GM19238 (cell line): ENCODE measurements at regions not wholly inside any gene's neighbourhood (a gene's known extent, or its start where the extent isn't known, plus 50 kb on each side); places are given as distances from the start of the nearest gene placed in this dataset.

Source experiments
- DNase-seq: peaks from one replicate; pipeline ENCODE4 v3.0.0; 2011; ENCODE audit warnings: low spot score; ENCODE audit not compliant: insufficient read length

DNA sequence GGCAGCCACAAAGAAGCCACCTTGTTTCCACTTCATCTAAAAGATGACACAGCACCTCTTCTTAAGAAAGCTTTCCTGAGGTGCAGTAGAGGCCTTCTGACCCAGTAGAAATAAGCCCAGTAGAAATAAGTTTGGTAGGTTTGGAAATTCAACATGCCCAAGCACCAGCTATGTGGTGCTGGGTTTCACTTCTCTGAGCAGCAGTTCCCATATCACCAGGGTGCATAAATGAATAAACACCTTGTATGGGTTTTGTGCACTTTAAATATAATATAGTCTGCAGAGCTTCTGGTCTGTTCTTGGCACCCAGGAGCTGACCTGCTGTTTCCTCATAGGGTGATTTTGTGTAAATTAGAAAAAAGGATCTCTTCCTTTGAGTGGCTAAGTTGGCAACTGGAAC is 492.4 kb upstream of the SORCS1 start:
- no peak for DNase-seq

GRCh38 chr10:107653832-107654287 is 489.4 kb upstream of the SORCS1 start:
- DNase-seq = no peak

DNA sequence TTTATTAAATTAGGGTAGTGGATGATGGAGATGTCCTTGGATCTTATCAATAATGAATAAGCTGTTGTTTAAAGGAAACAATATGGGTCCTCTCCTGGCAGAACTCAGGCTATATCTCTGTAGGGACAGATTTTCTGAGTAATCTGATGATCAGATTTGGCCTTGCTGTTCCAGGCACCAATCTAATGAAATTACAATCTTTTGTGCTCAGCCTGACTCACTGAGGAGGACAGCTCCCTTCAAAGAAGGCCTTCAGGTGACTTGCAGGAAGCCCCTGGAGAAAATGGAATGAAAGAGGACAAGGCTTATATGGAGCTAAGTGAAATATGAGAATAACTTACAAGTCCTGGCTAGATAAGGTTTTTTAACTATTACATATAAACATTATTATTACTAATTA is 486.4 kb upstream of the SORCS1 start:
- no peak for DNase-seq

GRCh38 chr10:107649249-107649648 is 484.7 kb upstream of the SORCS1 start:
- DNase-seq = no peak

DNA sequence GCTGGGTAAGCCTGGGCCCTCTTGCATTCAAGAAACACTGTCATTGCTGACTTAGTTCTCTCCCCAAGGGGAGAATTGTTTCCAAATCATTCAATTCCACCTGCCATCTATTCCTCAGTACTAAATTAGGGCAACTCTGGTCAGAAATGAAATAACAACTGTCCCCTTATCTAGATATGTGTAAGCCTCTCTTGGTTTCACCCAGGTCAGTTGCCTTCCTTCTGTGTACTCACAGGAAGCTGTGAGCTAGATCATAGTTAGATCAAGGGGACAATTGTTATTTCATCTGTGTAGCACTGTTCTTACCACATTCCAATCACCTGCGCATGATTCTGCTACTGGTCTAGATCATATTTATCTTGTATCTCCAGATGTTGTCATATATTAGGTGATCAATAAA is 483.0 kb upstream of the SORCS1 start:
- DNase-seq = no peak

DNA sequence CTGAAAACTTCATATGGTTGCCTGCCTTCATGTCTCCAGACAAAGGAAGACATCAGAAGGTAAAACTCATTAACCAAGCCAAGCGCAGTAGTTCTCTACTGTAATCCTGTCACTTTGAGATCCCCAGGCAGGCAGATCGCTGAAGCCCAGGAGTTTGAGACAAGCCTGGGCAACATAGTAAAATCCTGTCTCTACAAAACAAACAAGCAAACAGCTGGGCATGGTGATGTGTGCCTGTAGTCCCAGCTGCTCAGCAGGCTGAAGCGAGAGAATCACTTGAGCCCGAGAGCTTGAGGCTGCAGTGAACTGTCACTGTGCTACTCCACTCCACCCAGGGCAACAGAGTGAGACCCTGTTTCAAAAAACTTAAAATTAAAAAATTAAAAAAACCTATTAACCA is 467.4 kb upstream of the SORCS1 start:
- no peak for DNase-seq

DNA sequence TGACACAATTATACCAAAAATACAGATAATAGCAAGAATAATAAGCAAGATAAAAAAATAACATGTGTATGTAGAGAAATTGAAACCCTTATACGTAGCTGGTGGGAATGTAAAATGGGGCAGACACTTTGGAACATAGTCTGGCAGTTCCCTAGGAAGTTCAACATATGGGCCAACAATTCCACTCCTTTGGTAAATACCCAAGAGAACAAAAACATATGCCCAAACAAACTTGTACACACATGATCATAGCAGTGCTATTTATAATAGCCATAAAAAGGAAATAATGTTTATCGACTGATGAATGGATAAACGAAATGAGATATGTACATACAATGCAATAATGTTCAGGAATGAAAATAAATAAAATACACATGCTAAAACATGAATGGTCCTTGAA is 462.4 kb upstream of the SORCS1 start:
- DNase-seq = no peak

- DNase-seq = no peak
Measured at GRCh38 chr10:107623292-107623691, 458.8 kb upstream of the SORCS1 start.

- no peak for DNase-seq
Measured at GRCh38 chr10:107619139-107619538, 454.6 kb upstream of the SORCS1 start.

DNA sequence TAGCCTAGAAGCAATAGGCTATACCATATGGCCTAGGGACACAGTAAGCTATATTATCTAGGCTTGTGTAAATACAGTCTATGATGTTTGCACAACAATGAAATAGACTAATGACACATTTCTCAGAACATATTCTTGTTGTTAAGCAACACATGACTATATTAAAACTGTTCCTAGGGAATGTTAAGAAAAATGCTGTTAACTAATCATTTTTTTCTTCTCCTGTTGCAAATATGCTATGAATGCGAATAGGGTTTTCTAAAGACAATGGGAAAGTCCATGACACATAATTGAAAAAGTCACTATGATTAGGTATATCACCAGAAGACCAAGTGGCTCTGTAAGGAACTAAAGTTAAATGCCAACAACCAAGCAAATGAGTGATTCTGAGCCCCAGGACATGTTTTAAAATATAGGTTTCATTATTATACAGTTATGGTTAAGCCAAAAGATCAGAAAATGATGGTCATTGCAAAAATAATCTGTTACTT is 454.0 kb upstream of the SORCS1 start:
- no peak for DNase-seq

GRCh38 chr10:107616463-107617410 is 452.2 kb upstream of the SORCS1 start:
- DNase-seq = no peak

GRCh38 chr10:107616031-107616430 is 451.5 kb upstream of the SORCS1 start:
- no peak for DNase-seq

- DNase-seq = no peak
Measured at GRCh38 chr10:107614939-107615685, 450.6 kb upstream of the SORCS1 start.

- no peak for DNase-seq
Measured at GRCh38 chr10:107611115-107611514, 446.6 kb upstream of the SORCS1 start.

DNA sequence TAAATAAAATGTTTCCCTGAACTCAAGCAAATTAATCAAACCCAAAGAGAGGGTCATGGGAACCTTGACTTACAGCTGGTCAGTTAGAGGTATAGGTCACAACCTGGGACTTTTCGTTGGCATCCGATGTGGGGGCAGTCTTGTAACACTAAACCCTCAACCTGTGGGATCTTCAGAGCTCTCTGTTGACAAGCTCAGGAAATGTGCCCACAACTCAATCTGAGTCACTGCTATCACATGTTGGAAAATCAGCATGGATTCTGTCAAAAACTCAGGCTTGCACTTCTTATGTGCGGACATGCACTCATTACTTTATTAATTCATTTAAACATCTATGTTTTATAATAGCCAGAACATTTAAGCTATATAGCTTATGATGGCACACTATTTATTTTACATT is 424.6 kb upstream of the SORCS1 start:
- DNase-seq = no peak

- no peak for DNase-seq
Measured at GRCh38 chr10:107585630-107586029, 421.1 kb upstream of the SORCS1 start.

- DNase-seq = no peak
Measured at GRCh38 chr10:107583974-107584373, 419.5 kb upstream of the SORCS1 start.

GRCh38 chr10:107579970-107580369 is 415.5 kb upstream of the SORCS1 start:
- DNase-seq = no peak

DNA sequence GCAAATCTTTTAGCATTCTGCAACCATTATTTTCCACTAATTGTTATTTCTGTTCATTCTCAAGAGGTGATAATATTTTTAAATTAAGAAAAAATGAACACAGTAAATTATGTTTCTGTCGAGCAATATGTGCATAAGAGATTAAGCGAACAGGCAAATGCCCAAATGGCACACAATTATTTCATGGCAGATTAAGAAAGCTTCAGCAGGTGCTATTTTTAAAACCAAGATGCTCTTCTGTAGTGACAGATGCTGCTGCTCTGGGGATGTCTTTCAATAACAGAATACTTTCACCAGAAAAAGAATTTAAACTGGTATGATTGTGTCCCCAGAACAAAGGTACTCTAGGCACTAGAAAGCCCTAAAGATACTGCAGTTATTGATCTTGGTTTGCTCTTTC is 412.7 kb upstream of the SORCS1 start:
- DNase-seq = no peak

DNA sequence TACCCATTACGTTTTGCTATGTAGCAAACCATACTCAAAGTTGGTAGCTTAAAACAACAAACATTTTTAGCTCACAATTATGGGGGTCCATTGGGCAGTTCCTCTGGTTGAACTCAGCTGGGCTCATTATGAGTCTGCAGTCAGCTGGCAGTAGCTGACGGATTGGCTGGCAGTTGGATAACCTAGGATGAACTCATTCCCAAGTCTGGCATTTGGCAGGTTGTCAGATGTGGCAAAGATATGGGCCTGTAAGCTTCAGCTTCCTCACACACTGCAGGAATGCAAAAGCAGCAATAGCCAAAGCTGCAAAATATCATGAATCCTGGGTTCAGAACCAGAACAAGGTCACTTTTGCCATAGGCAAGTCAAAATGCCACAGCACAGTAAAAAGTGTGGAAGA is 412.2 kb upstream of the SORCS1 start:
- no peak for DNase-seq

DNA sequence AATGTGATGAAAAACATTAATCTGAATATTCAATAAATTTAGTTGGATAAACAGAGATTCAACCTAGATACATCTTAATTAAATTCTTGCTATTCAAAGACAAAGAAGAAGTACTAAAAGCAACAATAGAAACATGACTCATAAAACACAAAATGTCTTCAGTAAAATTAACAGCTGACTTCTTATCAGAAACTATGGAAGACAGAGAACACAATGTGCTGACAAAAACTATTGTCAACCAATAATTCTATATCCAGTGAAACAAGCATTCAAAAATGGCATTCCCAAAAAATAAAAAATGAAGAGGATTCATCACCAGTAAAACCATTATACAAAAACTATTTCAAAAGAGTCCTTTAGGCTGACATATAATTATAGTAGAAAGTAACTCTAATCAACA is 400.5 kb upstream of the SORCS1 start:
- no peak for DNase-seq

- no peak for DNase-seq
Measured at GRCh38 chr10:107561136-107561650, 396.7 kb upstream of the SORCS1 start.
